Neuronal stem cell (in vitro differentiated cells): ENCODE measurements at regions not wholly inside any gene's neighbourhood (a gene's known extent, or its start where the extent isn't known, plus 50 kb on each side); places are given as distances from the start of the nearest gene placed in this dataset.

Source experiments
- DNase-seq: peaks from one replicate; pipeline ENCODE4 v3.0.0-alpha.2; 2013; ENCODE audit warnings: low spot score
- H2AFZ ChIP-seq: one replicate; pipeline ENCODE4 v1.6.1; 2013; ENCODE audit warnings: mild to moderate bottlenecking, low read length, inconsistent platforms
- H2AK5ac ChIP-seq: 2 replicates; pipeline ENCODE4 v1.6.1; 2013; ENCODE audit warnings: low read depth, mild to moderate bottlenecking, inconsistent platforms, low read length, moderate library complexity, mixed read lengths
- H2BK120ac ChIP-seq: 2 replicates; pipeline ENCODE4 v1.6.1; 2013; ENCODE audit warnings: low read depth, mild to moderate bottlenecking, inconsistent platforms, low read length, moderate library complexity, mixed read lengths
- H2BK12ac ChIP-seq: one replicate; pipeline ENCODE4 v1.6.1; 2013; ENCODE audit warnings: low read length, inconsistent platforms
- H2BK15ac ChIP-seq: 2 replicates; pipeline ENCODE4 v1.6.1; 2013; ENCODE audit warnings: mild to moderate bottlenecking, low read length, inconsistent platforms, mixed read lengths
- H2BK5ac ChIP-seq: one replicate; pipeline ENCODE4 v1.6.1; 2013; ENCODE audit warnings: inconsistent platforms, mild to moderate bottlenecking, low read length, moderate library complexity
- H3K14ac ChIP-seq: one replicate; pipeline ENCODE4 v1.6.1; 2013; ENCODE audit warnings: low read length, inconsistent platforms
- H3K18ac ChIP-seq: 2 replicates; pipeline ENCODE4 v1.6.1; 2013; ENCODE audit warnings: low read length, inconsistent platforms
- H3K23ac ChIP-seq: 2 replicates; pipeline ENCODE4 v1.6.1; 2013; ENCODE audit warnings: low read depth, mild to moderate bottlenecking, mixed read lengths, low read length, inconsistent platforms; ENCODE audit not compliant: poor library complexity
- H3K27ac ChIP-seq: replicated peaks from 3 replicates; pipeline ENCODE4 v1.5.1; 2013; ENCODE audit warnings: low read length, inconsistent platforms
- H3K27me3 ChIP-seq, 3 experiments: 2 replicates each; pipeline ENCODE4 v1.6.1; 2013; ENCODE audit warnings: low read length in 3 of 3, mild to moderate bottlenecking in 2 of 3, inconsistent platforms in 1 of 3, low read depth in 1 of 3, mixed read lengths in 1 of 3, moderate library complexity in 1 of 3; ENCODE audit not compliant: control insufficient read depth in 3 of 3, insufficient read depth in 3 of 3
- H3K36me3 ChIP-seq, 2 donors: replicated peaks in 1 of 2; 2 replicates each; pipeline ENCODE4 v1.6.1; 2013; ENCODE audit warnings: low read length in 2 of 2; ENCODE audit not compliant: control insufficient read depth in 2 of 2, insufficient read depth in 2 of 2
- H3K4ac ChIP-seq: 2 replicates; pipeline ENCODE4 v1.6.1; 2013; ENCODE audit warnings: inconsistent platforms, mild to moderate bottlenecking, low read length, moderate library complexity
- H3K4me1 ChIP-seq, 2 donors: 1 replicate in 1 of 2; 2 replicates in 1 of 2; pipeline ENCODE4 v1.6.1; 2013; ENCODE audit warnings: low read length in 2 of 2, low read depth in 1 of 2; ENCODE audit not compliant: control insufficient read depth in 2 of 2, insufficient read depth in 1 of 2
- H3K4me2 ChIP-seq: one replicate; pipeline ENCODE4 v1.6.1; 2013; ENCODE audit warnings: mild to moderate bottlenecking, low read length, inconsistent platforms; ENCODE audit not compliant: insufficient read depth, poor library complexity, severe bottlenecking
- H3K4me3 ChIP-seq, 2 donors: 2 replicates each; pipeline ENCODE4 v1.5.1; 2013; ENCODE audit warnings: low read length in 2 of 2, mild to moderate bottlenecking in 2 of 2, inconsistent platforms in 1 of 2, moderate library complexity in 1 of 2
- H3K79me1 ChIP-seq: one replicate; pipeline ENCODE4 v1.6.1; 2013; ENCODE audit warnings: low read depth, mild to moderate bottlenecking, inconsistent platforms, low read length, moderate library complexity
- H3K9ac ChIP-seq: one replicate; pipeline ENCODE4 v1.6.1; 2013; ENCODE audit warnings: mild to moderate bottlenecking, low read depth, low read length, inconsistent platforms; ENCODE audit not compliant: poor library complexity
- H3K9me3 ChIP-seq, 2 donors: replicated peaks in 1 of 2; 2 replicates each; pipeline versions ENCODE3 to v1.6.1; 2013; ENCODE audit warnings: low read length in 2 of 2, mild to moderate bottlenecking in 2 of 2, inconsistent platforms in 1 of 2, low read depth in 1 of 2, mixed read lengths in 1 of 2, moderate library complexity in 1 of 2; ENCODE audit not compliant: control insufficient read depth in 2 of 2, insufficient read depth in 1 of 2
- H4K8ac ChIP-seq: one replicate; pipeline ENCODE4 v1.6.1; 2013; ENCODE audit warnings: low read depth, mild to moderate bottlenecking, inconsistent platforms, low read length, moderate library complexity
- H4K91ac ChIP-seq: one replicate; pipeline ENCODE4 v1.6.1; 2013; ENCODE audit warnings: low read length, low read depth, mild to moderate bottlenecking, inconsistent platforms; ENCODE audit not compliant: poor library complexity
- WGBS, 2 donors: extraction: QIAGEN DNeasy Blood & Tissue Kit; methylation state at CpG; one replicate each; pipeline ENCODE4 v1.1.7; 2013; ENCODE audit warnings: missing lambda C conversion rate in 2 of 2, mixed read lengths in 1 of 2; ENCODE audit not compliant: insufficient read length in 2 of 2, insufficient replicate concordance in 1 of 2; ENCODE audit errors: extremely low coverage in 2 of 2; 5-methylcytosine and 5-hydroxymethylcytosine counted together

- Histone ChIP-seq H3K27ac (no peak overlapping the region), H3K14ac (no peak overlapping the region), H3K9me3 (peaks cover 4 to 5% of the 10 kb centered on the region in 2 donors), H3K36me3 (no peaks in the 10 kb centered on the region), H2BK5ac (no peak overlapping the region), H2BK120ac (no peak overlapping the region), H3K4me1 (no peaks in the 10 kb centered on the region), H4K91ac (no peak overlapping the region), H2BK15ac (no peak overlapping the region), H3K4ac (no peak overlapping the region), H3K9ac (no peak overlapping the region), H3K4me3 (no peak overlapping the region), H2BK12ac (no peak overlapping the region), H3K4me2 (no peak overlapping the region), H2AFZ (no peak overlapping the region), H3K23ac (no peak overlapping the region), H3K18ac (no peak overlapping the region), H4K8ac (no peak overlapping the region), H3K79me1 (no peaks in the 10 kb centered on the region), H2AK5ac (no peak overlapping the region), H3K27me3 (no peaks in the 10 kb centered on the region)
- DNase-seq = no peak
- no CpG with 5 or more reads among the region's 1 CpG for WGBS, 2 donors
Observed at GRCh38 chr6:71126506-71126905, 162.1 kb upstream of the OGFRL1 start.

DNA sequence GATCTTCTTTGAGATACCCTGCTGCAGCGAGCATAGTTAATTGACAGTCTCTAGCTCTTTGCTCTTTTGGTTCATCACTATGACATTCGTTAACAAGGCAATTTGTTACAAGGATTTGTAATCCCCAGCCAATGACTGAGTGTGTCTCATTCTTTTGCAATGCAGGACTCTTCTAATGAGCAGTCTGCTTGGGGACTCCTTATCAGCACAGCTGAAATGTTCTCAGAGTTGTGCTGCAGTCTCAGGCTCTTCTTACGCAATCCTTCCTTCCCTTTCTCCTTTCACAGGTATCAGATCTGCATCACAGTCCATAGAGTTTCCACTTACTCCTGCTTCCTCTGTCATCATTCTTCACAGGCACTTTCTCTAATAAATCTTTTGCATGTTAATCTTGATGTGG is 161.2 kb upstream of the OGFRL1 start:
- no peak overlapping the region for H4K91ac ChIP-seq
- peaks cover 4% of the 10 kb centered on the region in 2 donors for H3K9me3 ChIP-seq
- no peak overlapping the region for H2BK12ac ChIP-seq
- H3K4ac ChIP-seq = no peak overlapping the region
- no peak overlapping the region for H3K18ac ChIP-seq
- no peak overlapping the region for H2BK5ac ChIP-seq
- WGBS, 2 donors = no CpG with 5 or more reads among the region's 3 CpGs
- no peak overlapping the region for H2AFZ ChIP-seq
- no peak for DNase-seq
- H2BK120ac ChIP-seq = no peak overlapping the region
- no peak overlapping the region for H2BK15ac ChIP-seq
- no peaks in the 10 kb centered on the region for H3K36me3 ChIP-seq
- H3K14ac ChIP-seq = no peak overlapping the region
- no peak overlapping the region for H3K23ac ChIP-seq
- no peaks in the 10 kb centered on the region for H3K4me1 ChIP-seq
- H4K8ac ChIP-seq = no peak overlapping the region
- no peak overlapping the region for H3K4me3 ChIP-seq
- H3K27me3 ChIP-seq = no peaks in the 10 kb centered on the region
- no peak overlapping the region for H3K9ac ChIP-seq
- H3K79me1 ChIP-seq = no peaks in the 10 kb centered on the region
- no peak overlapping the region for H2AK5ac ChIP-seq
- no peak overlapping the region for H3K27ac ChIP-seq
- H3K4me2 ChIP-seq = no peak overlapping the region

GRCh38 chr6:71130277-71130676 is 158.3 kb upstream of the OGFRL1 start:
- no peak overlapping the region for H3K18ac ChIP-seq
- no peak for DNase-seq
- no CpG with 5 or more reads among the region's 1 CpG for WGBS, 2 donors

DNA sequence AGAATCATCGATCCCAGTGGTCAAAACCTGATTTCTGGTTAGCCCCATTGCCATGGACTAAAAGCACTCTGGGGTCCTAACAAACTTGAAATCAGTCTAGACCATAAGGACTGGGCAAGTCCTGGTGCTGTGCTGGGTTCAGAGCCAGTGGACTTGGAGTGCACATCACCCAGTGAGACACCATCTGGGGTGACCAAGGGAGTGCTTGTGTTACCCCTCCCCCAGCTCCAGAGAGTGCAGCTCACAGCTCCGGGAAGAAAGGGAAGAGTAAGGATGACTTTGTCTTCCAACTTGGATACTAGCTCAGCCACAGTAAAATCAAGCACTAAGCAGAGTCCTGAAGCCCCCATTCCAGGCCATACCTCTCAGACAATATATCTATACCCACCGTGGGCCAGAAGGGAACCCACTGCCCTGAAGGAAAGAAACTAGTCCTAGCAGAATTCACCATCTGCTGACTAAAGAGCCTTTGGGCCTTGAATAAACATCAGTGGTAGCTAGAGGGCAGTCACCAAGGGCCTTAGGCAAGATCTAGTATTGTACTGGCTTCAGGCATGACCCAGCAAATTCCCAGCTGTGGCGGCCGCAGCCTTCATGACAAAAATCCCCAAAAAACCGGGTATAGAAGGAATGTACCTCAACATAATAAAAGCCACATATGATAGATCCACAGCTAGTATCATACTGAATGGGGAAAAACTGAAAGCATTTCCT is 153.5 kb upstream of the OGFRL1 start:
- Histone ChIP-seq H3K36me3 (no peaks in the 10 kb centered on the region), H3K27ac (no peak overlapping the region), H3K18ac (no peak overlapping the region), H3K14ac (no peak overlapping the region), H3K79me1 (no peaks in the 10 kb centered on the region), H3K4me3 (no peak overlapping the region), H2BK5ac (no peak overlapping the region), H3K9me3 (peaks cover 4 to 5% of the 10 kb centered on the region in 2 donors), H3K27me3 (no peaks in the 10 kb centered on the region), H3K4ac (no peak overlapping the region), H2AFZ (peak overlapping the region; percentile 41), H4K8ac (no peak overlapping the region), H3K4me1 (no peaks in the 10 kb centered on the region), H2BK15ac (no peak overlapping the region), H2BK12ac (no peak overlapping the region), H4K91ac (no peak overlapping the region), H3K9ac (no peak overlapping the region), H2AK5ac (no peak overlapping the region), H3K23ac (no peak overlapping the region), H3K4me2 (no peak overlapping the region), H2BK120ac (no peak overlapping the region)
- no peak for DNase-seq
- WGBS, 2 donors = no CpG with 5 or more reads among the region's 6 CpGs

More at GRCh38 chr6:71130277-71130676, 158.3 kb upstream of the OGFRL1 start:
- no peak overlapping the region for H4K8ac ChIP-seq
- H3K27me3 ChIP-seq = no peaks in the 10 kb centered on the region
- no peak overlapping the region for H3K14ac ChIP-seq
- no peak overlapping the region for H2AFZ ChIP-seq
- no peak overlapping the region for H2BK120ac ChIP-seq
- H3K27ac ChIP-seq = no peak overlapping the region
- no peak overlapping the region for H2BK12ac ChIP-seq
- no peaks in the 10 kb centered on the region for H3K4me1 ChIP-seq
- no peak overlapping the region for H2BK15ac ChIP-seq
- no peak overlapping the region for H2AK5ac ChIP-seq
- no peak overlapping the region for H4K91ac ChIP-seq
- H3K4me2 ChIP-seq = no peak overlapping the region
- no peak overlapping the region for H3K4me3 ChIP-seq
- no peak overlapping the region for H3K4ac ChIP-seq
- H3K9me3 ChIP-seq = peaks cover 0 to 4% of the 10 kb centered on the region in 2 donors
- H3K23ac ChIP-seq = no peak overlapping the region
- no peak overlapping the region for H3K9ac ChIP-seq
- H3K79me1 ChIP-seq = no peaks in the 10 kb centered on the region
- no peaks in the 10 kb centered on the region for H3K36me3 ChIP-seq
- H2BK5ac ChIP-seq = no peak overlapping the region
